Middle frontal gyrus (tissue), 1 donor: ENCODE measurements at regions not wholly inside any gene's neighbourhood (a gene's known extent, or its start where the extent isn't known, plus 50 kb on each side); places are given as distances from the start of the nearest gene placed in this dataset.
"Not testable (repeated sequence)": the region's sequence is repeated elsewhere in the genome, so short reads cannot be mapped to it uniquely, and the experiment has no call there.

Experiments used
- DNase-seq: peaks from one replicate; pipeline ENCODE4 v3.0.0-alpha.2; 2015; ENCODE audit warnings: low spot score; ENCODE audit errors: extremely low spot score

- no peak for DNase-seq
Measured at GRCh38 chr17:64728041-64728695, 66.1 kb upstream of the SMURF2 start.

- DNase-seq = not testable (repeated sequence)
Measured at GRCh38 chr17:64726025-64726424, 63.9 kb upstream of the SMURF2 start.

- DNase-seq = not testable (repeated sequence)
Measured at GRCh38 chr17:64724246-64724645, 62.1 kb upstream of the SMURF2 start.

GRCh38 chr17:64723781-64724180, 61.7 kb upstream of the SMURF2 start:
- no peak for DNase-seq

- not testable (repeated sequence) for DNase-seq
Measured at GRCh38 chr17:64721556-64721955, 59.4 kb upstream of the SMURF2 start.

GRCh38 chr17:64720253-64720652, 58.1 kb upstream of the SMURF2 start:
- DNase-seq = not testable (repeated sequence)

GRCh38 chr17:64719517-64719916, 57.4 kb upstream of the SMURF2 start:
- not testable (repeated sequence) for DNase-seq

- not testable (repeated sequence) for DNase-seq
Measured at GRCh38 chr17:64718816-64719215, 56.7 kb upstream of the SMURF2 start.

GRCh38 chr17:64718058-64718457, 56.0 kb upstream of the SMURF2 start:
- DNase-seq = no peak

GRCh38 chr17:64716496-64716895, 54.4 kb upstream of the SMURF2 start:
- not testable (repeated sequence) for DNase-seq

- not testable (repeated sequence) for DNase-seq
Measured at GRCh38 chr17:64713786-64714185, 51.7 kb upstream of the SMURF2 start.

- DNase-seq = not testable (repeated sequence)
Measured at GRCh38 chr17:64712557-64713351, 50.6 kb upstream of the SMURF2 start.
